SK-N-SH treated with all-trans-retinoic acid at 6 μM for 48 hours (cell line): ENCODE measurements at regions not wholly inside any gene's neighbourhood (a gene's known extent, or its start where the extent isn't known, plus 50 kb on each side); places are given as distances from the start of the nearest gene placed in this dataset.

Experiments used
- ARNTL ChIP-seq: fragments of 450-650 bp; formaldehyde crosslinking; IDR thresholded peaks from 2 replicates; pipeline ENCODE4 v1.5.0; 2020; ENCODE audit warnings: low read depth, mild to moderate bottlenecking, moderate library complexity, borderline replicate concordance
- BACH2 ChIP-seq: fragments of 250-450 bp; sonication (Bioruptor Pico); IDR thresholded peaks from 2 replicates; pipeline ENCODE4 v1.9.0; 2021; ENCODE audit warnings: mild to moderate bottlenecking, borderline replicate concordance
- CSDC2 ChIP-seq: fragments of 250-450 bp; sonication (Bioruptor Pico); IDR thresholded peaks from 2 replicates; pipeline ENCODE4 v1.5.0; 2020; ENCODE audit warnings: mild to moderate bottlenecking, moderate library complexity
- ESRRG ChIP-seq: fragments of 250-450 bp; sonication (Bioruptor Pico); IDR thresholded peaks from 2 replicates; pipeline ENCODE4 v1.6.1; 2021; ENCODE audit warnings: mild to moderate bottlenecking
- ISL1 ChIP-seq: fragments of 250-450 bp; sonication (Bioruptor Pico); IDR thresholded peaks from 2 replicates; pipeline ENCODE4 v2.1.2; 2022; ENCODE audit warnings: mild to moderate bottlenecking, moderate library complexity
- RARB ChIP-seq: fragments of 250-450 bp; sonication (Bioruptor Pico); IDR thresholded peaks from 2 replicates; pipeline ENCODE4 v1.8.0; 2021; ENCODE audit warnings: mild to moderate bottlenecking, moderate library complexity
- TCF4 ChIP-seq: fragments of 250-450 bp; sonication (Bioruptor Pico); IDR thresholded peaks from 2 replicates; pipeline ENCODE4 v1.8.0; 2021; ENCODE audit warnings: mild to moderate bottlenecking, moderate library complexity, borderline replicate concordance
- ZC3H10 ChIP-seq: fragments of 250-450 bp; sonication (Bioruptor Pico); IDR thresholded peaks from 2 replicates; pipeline ENCODE4 v1.5.1; 2021; ENCODE audit warnings: mild to moderate bottlenecking, moderate library complexity
- ZFP3 ChIP-seq: fragments of 250-450 bp; sonication (Bioruptor Pico); IDR thresholded peaks from 2 replicates; pipeline ENCODE4 v1.5.0; 2020; ENCODE audit warnings: mild to moderate bottlenecking, moderate library complexity
- ZFP30 ChIP-seq: fragments of 450-650 bp; formaldehyde crosslinking; IDR thresholded peaks from 2 replicates; pipeline ENCODE4 v1.5.0; 2022; ENCODE audit warnings: mild to moderate bottlenecking, moderate library complexity
- TF ChIP-seq, protein P1 (sequence below): fragments of 250-450 bp; sonication (Bioruptor Pico); IDR thresholded peaks from 2 replicates; pipeline ENCODE4 v1.5.1; 2020; ENCODE audit warnings: low read depth, mild to moderate bottlenecking, moderate library complexity
- TF ChIP-seq, protein P2 (sequence below): fragments of 250-450 bp; sonication (Bioruptor Pico); IDR thresholded peaks from 2 replicates; pipeline ENCODE4 v1.8.0; 2020; ENCODE audit warnings: mild to moderate bottlenecking, moderate library complexity, borderline replicate concordance
- TF ChIP-seq, protein P3 (sequence below): fragments of 250-450 bp; sonication (Bioruptor Pico); IDR thresholded peaks from 2 replicates; pipeline ENCODE4 v1.5.1; 2021; ENCODE audit warnings: mild to moderate bottlenecking, moderate library complexity
- TF ChIP-seq, protein P4 (sequence below): fragments of 250-450 bp; sonication (Bioruptor Pico); IDR thresholded peaks from 2 replicates; pipeline ENCODE4 v1.5.0; 2020; ENCODE audit warnings: mild to moderate bottlenecking, moderate library complexity

DNA sequence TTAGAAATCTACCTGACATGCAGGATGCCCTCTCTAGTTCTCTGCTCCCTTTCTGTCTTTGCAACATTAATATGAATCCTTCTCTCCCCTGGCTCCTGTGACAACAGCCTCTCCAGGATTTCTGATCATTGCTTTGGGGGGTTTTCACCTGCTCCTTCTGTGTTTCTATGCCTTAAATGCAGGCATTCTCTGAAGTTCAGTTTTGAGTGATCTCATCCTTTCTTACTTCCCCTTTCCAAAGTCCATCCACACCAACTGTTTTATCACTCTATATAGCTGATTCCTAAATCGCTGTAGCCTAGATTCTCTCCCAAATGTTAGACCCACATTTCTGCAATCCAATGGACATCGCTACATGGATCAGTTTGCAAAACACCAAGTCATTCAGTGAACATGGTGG lies 330.7 kb upstream of the NCAM1 start:
- TF ChIP-seq BACH2 (CRISPR knock-in tag) (no peak), ZFP30 (CRISPR knock-in tag) (no peak), ZFP3 (CRISPR knock-in tag) (no peak), CSDC2 (CRISPR knock-in tag) (no peak), ISL1 (CRISPR knock-in tag) (no peak), ESRRG (CRISPR knock-in tag) (no peak), ARNTL (CRISPR knock-in tag) (no peak), TCF4 (CRISPR knock-in tag) (no peak), RARB (CRISPR knock-in tag) (no peak), ZC3H10 (CRISPR knock-in tag) (no peak)
- TF ChIP-seq, protein P1, sequence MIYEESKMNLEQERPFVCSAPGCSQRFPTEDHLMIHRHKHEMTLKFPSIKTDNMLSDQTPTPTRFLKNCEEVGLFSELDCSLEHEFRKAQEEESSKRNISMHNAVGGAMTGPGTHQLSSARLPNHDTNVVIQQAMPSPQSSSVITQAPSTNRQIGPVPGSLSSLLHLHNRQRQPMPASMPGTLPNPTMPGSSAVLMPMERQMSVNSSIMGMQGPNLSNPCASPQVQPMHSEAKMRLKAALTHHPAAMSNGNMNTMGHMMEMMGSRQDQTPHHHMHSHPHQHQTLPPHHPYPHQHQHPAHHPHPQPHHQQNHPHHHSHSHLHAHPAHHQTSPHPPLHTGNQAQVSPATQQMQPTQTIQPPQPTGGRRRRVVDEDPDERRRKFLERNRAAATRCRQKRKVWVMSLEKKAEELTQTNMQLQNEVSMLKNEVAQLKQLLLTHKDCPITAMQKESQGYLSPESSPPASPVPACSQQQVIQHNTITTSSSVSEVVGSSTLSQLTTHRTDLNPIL (CRISPR knock-in tag), result no peak
- TF ChIP-seq, protein P2, sequence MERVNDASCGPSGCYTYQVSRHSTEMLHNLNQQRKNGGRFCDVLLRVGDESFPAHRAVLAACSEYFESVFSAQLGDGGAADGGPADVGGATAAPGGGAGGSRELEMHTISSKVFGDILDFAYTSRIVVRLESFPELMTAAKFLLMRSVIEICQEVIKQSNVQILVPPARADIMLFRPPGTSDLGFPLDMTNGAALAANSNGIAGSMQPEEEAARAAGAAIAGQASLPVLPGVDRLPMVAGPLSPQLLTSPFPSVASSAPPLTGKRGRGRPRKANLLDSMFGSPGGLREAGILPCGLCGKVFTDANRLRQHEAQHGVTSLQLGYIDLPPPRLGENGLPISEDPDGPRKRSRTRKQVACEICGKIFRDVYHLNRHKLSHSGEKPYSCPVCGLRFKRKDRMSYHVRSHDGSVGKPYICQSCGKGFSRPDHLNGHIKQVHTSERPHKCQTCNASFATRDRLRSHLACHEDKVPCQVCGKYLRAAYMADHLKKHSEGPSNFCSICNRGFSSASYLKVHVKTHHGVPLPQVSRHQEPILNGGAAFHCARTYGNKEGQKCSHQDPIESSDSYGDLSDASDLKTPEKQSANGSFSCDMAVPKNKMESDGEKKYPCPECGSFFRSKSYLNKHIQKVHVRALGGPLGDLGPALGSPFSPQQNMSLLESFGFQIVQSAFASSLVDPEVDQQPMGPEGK, result no peak
- TF ChIP-seq, protein P3, sequence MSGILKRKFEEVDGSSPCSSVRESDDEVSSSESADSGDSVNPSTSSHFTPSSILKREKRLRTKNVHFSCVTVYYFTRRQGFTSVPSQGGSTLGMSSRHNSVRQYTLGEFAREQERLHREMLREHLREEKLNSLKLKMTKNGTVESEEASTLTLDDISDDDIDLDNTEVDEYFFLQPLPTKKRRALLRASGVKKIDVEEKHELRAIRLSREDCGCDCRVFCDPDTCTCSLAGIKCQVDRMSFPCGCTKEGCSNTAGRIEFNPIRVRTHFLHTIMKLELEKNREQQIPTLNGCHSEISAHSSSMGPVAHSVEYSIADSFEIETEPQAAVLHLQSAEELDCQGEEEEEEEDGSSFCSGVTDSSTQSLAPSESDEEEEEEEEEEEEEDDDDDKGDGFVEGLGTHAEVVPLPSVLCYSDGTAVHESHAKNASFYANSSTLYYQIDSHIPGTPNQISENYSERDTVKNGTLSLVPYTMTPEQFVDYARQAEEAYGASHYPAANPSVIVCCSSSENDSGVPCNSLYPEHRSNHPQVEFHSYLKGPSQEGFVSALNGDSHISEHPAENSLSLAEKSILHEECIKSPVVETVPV (CRISPR knock-in tag), result no peak
- TF ChIP-seq, protein P4, sequence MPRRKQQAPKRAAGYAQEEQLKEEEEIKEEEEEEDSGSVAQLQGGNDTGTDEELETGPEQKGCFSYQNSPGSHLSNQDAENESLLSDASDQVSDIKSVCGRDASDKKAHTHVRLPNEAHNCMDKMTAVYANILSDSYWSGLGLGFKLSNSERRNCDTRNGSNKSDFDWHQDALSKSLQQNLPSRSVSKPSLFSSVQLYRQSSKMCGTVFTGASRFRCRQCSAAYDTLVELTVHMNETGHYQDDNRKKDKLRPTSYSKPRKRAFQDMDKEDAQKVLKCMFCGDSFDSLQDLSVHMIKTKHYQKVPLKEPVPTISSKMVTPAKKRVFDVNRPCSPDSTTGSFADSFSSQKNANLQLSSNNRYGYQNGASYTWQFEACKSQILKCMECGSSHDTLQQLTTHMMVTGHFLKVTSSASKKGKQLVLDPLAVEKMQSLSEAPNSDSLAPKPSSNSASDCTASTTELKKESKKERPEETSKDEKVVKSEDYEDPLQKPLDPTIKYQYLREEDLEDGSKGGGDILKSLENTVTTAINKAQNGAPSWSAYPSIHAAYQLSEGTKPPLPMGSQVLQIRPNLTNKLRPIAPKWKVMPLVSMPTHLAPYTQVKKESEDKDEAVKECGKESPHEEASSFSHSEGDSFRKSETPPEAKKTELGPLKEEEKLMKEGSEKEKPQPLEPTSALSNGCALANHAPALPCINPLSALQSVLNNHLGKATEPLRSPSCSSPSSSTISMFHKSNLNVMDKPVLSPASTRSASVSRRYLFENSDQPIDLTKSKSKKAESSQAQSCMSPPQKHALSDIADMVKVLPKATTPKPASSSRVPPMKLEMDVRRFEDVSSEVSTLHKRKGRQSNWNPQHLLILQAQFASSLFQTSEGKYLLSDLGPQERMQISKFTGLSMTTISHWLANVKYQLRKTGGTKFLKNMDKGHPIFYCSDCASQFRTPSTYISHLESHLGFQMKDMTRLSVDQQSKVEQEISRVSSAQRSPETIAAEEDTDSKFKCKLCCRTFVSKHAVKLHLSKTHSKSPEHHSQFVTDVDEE (CRISPR knock-in tag), result no peak
